A549 (cell line): ENCODE measurements at regions not wholly inside any gene's neighbourhood (a gene's known extent, or its start where the extent isn't known, plus 50 kb on each side); places are given as distances from the start of the nearest gene placed in this dataset.

Source experiments
- CTCF ChIP-seq: fragments of >200 bp; sonication (Bioruptor Twin); formaldehyde crosslinking; IDR thresholded peaks from 3 replicates; pipeline ENCODE4 v1.5.1; 2016
- KDM5A ChIP-seq: fragments of 200-600 bp; sonication (generic); IDR thresholded peaks from 2 replicates; pipeline ENCODE4 v1.6.1; 2016; ENCODE audit warnings: antibody characterized with exemption, mild to moderate bottlenecking
- MYC ChIP-seq: IDR thresholded peaks from 2 replicates; pipeline ENCODE4 v1.6.1; 2012; ENCODE audit warnings: mild to moderate bottlenecking, inconsistent platforms, low read length, improper control_type of control experiment, borderline replicate concordance
- RARB ChIP-seq: fragments of 250-450 bp; sonication (Bioruptor Pico); IDR thresholded peaks from 2 replicates; pipeline ENCODE4 v1.8.0; 2021; ENCODE audit warnings: mild to moderate bottlenecking, moderate library complexity
- RCOR1 ChIP-seq: fragments of 150-350 bp; IDR thresholded peaks from 2 replicates; pipeline ENCODE4 v1.6.1; 2014; ENCODE audit warnings: antibody characterized with exemption, low read length, low read depth
- SREBF2 ChIP-seq: fragments of 450-650 bp; IDR thresholded peaks from 2 replicates; pipeline ENCODE4 v1.6.1; 2014; ENCODE audit warnings: mild to moderate bottlenecking, moderate library complexity
- ZSCAN20 ChIP-seq: fragments of 250-450 bp; sonication (Bioruptor Pico); IDR thresholded peaks from 2 replicates; pipeline ENCODE4 v1.8.0; 2022; ENCODE audit warnings: mild to moderate bottlenecking, moderate library complexity

- no peak for TF ChIP-seq RCOR1
- no peak for TF ChIP-seq CTCF
- no peak for TF ChIP-seq RARB (CRISPR knock-in tag)
- no peak for TF ChIP-seq ZSCAN20 (CRISPR knock-in tag)
- TF ChIP-seq KDM5A, result no peak
- no peak for TF ChIP-seq SREBF2
- TF ChIP-seq MYC, result no peak
Observed at GRCh38 chr13:84651705-84652104, 769.4 kb upstream of the SLITRK1 start.
